T-cell (primary cell): ENCODE measurements at regions not wholly inside any gene's neighbourhood (a gene's known extent, or its start where the extent isn't known, plus 50 kb on each side); places are given as distances from the start of the nearest gene placed in this dataset.

Source experiments
- ATAC-seq, 4 experiments: fragments of 200-7000 bp in 3 of 4; fragments of 150-1000 bp in 1 of 4; cut with Tn5 transposase; replicated peaks in 1 of 4; 1 replicate in 3 of 4; 2 replicates in 1 of 4; pipeline ENCODE4 v1.10.0; 2021; ENCODE audit warnings: moderate library complexity in 3 of 4, mild to moderate bottlenecking in 2 of 4, moderate number of reproducible peaks in 1 of 4
- CTCF ChIA-PET, 2 donors: fragments of 300-600 bp; sonication (Branson Sonifier 250); formaldehyde crosslinking; loops; one replicate each; lab custom pipeline; 2022; ENCODE audit warnings: antibody characterized with exemption in 2 of 2; lab: Charles Lee
- POLR2A ChIA-PET, 2 donors: fragments of 300-600 bp; sonication (Branson Sonifier 250); formaldehyde crosslinking; loops; one replicate each; lab custom pipeline; 2022; ENCODE audit warnings: antibody characterized with exemption in 2 of 2; lab: Charles Lee
- DNase-seq, 35 experiments: peaks; one replicate each; pipeline versions ENCODE4 v3.0.0 to v3.0.0-alpha.2; 2013 to 2023
- H3K27ac ChIP-seq: one replicate; pipeline ENCODE4 v1.5.1; 2013; ENCODE audit warnings: low read length
- H3K27me3 ChIP-seq, 2 experiments: replicated peaks in 1 of 2; 1 replicate in 1 of 2; 2 replicates in 1 of 2; pipeline versions ENCODE4 v1.6.1 to v1.7.0; 2013; ENCODE audit warnings: low read length in 1 of 2, mixed read lengths in 1 of 2; ENCODE audit not compliant: control insufficient read depth in 2 of 2, insufficient read depth in 2 of 2; ENCODE audit errors: extremely low read depth in 1 of 2
- H3K36me3 ChIP-seq, 2 donors: 1 replicate in 1 of 2; 2 replicates in 1 of 2; pipeline versions ENCODE4 v1.6.1 to v1.7.0; 2013; ENCODE audit warnings: low read length in 1 of 2; ENCODE audit not compliant: control insufficient read depth in 2 of 2, insufficient read depth in 1 of 2; ENCODE audit errors: extremely low read depth in 1 of 2
- H3K4me1 ChIP-seq, 2 experiments: 1 replicate in 1 of 2; 2 replicates in 1 of 2; pipeline versions ENCODE4 v1.6.1 to v1.7.0; 2013; ENCODE audit warnings: low read length in 2 of 2, mixed read lengths in 1 of 2; ENCODE audit not compliant: insufficient read depth in 2 of 2, control insufficient read depth in 1 of 2; ENCODE audit errors: extremely low read depth in 1 of 2
- H3K4me3 ChIP-seq, 2 donors: 1 replicate in 1 of 2; 2 replicates in 1 of 2; pipeline versions ENCODE4 v1.5.1 to v1.7.0; 2013; ENCODE audit warnings: mild to moderate bottlenecking in 2 of 2, low read length in 1 of 2, moderate library complexity in 1 of 2; ENCODE audit not compliant: control insufficient read depth in 1 of 2; ENCODE audit errors: extremely low read depth in 1 of 2
- H3K9me3 ChIP-seq: 2 replicates; pipeline ENCODE4 v1.7.0; 2013
- H3K27ac Mint-ChIP-seq, 2 donors: one replicate each; pipeline ENCODE4 v1.8.0; 2020 to 2021; ENCODE audit warnings: mild to moderate bottlenecking in 2 of 2, mixed read lengths in 2 of 2
- H3K27me3 Mint-ChIP-seq, 2 donors: one replicate each; pipeline ENCODE4 v1.8.0; 2021 to 2022; ENCODE audit warnings: mixed read lengths in 2 of 2
- H3K36me3 Mint-ChIP-seq: one replicate; pipeline ENCODE4 v1.8.0; 2021; ENCODE audit warnings: mixed read lengths
- H3K4me1 Mint-ChIP-seq, 3 donors: one replicate each; pipeline ENCODE4 v1.8.0; 2020 to 2022; ENCODE audit warnings: mixed read lengths in 3 of 3, mild to moderate bottlenecking in 1 of 3
- H3K4me3 Mint-ChIP-seq, 3 donors: one replicate each; pipeline ENCODE4 v1.8.0; 2020 to 2022; ENCODE audit warnings: mild to moderate bottlenecking in 3 of 3, mixed read lengths in 3 of 3, moderate library complexity in 3 of 3
- H3K9me3 Mint-ChIP-seq, 3 donors: one replicate each; pipeline ENCODE4 v1.8.0; 2020 to 2022; ENCODE audit warnings: mixed read lengths in 3 of 3
- WGBS: methylation state at CpG from one replicate; pipeline ENCODE4 v1.1.5; 2013; ENCODE audit warnings: missing lambda C conversion rate; ENCODE audit not compliant: insufficient coverage; 5-methylcytosine and 5-hydroxymethylcytosine counted together

GRCh38 chr2:8475349-8476031 is 206.4 kb upstream of the ID2 start:
- Histone ChIP-seq H3K9me3 (no peaks in the 10 kb centered on the region), H3K27me3 (no peaks in the 10 kb centered on the region), H3K4me3 (no peak overlapping the region), H3K4me1 (peaks cover 24 to 85% of the 10 kb centered on the region in 2 experiments), H3K36me3 (no peaks in the 10 kb centered on the region), H3K27ac (peak overlapping the region; percentile 58)
- Mint-ChIP-seq H3K4me1 (peaks cover 82 to 93% (median 83%) of the 10 kb centered on the region in 3 donors), H3K27ac (peak overlapping the region; percentile 89), H3K9me3 (no peaks in the 10 kb centered on the region), H3K4me3 (peak overlapping the region in 1 of 3 donors; percentile 22), H3K36me3 (no peaks in the 10 kb centered on the region), H3K27me3 (no peaks in the 10 kb centered on the region)
- DNase-seq (peak in 1 of 35 experiments; percentile 58), ATAC-seq (no peak)
- WGBS: 61% methylated on average over 6 of the region's 13 CpGs
- POLR2A ChIA-PET: no interaction called here
- CTCF ChIA-PET: interaction anchor here in 1 of 2 donors (0.6 kb wide), 1 partner anchor 11 kb away, joined by 3 read pairs; no protein-coding TSS in a partner anchor

GRCh38 chr2:8477552-8478470 is 204.0 kb upstream of the ID2 start:
- ATAC-seq (peak; percentile 56 to 67 (median 64)), DNase-seq (peak in 8 of 35 experiments; percentile 16 to 62 (median 28))
- 9% methylated on average over 9 of the region's 16 CpGs for WGBS
- no peaks in the 10 kb centered on the region for H3K9me3 ChIP-seq
- no peaks in the 10 kb centered on the region for H3K36me3 ChIP-seq
- Mint-ChIP-seq H3K27ac (peak overlapping the region; percentile 93 to 95), H3K9me3 (no peaks in the 10 kb centered on the region), H3K4me1 (peaks cover 77 to 92% (median 82%) of the 10 kb centered on the region in 3 donors), H3K27me3 (no peaks in the 10 kb centered on the region), H3K36me3 (no peaks in the 10 kb centered on the region), H3K4me3 (peak overlapping the region; percentile 69 to 72 (median 70))
- CTCF ChIA-PET: interaction anchor here in 1 of 2 donors (0.5 to 1.2 kb wide), 3 partner anchors 38 to 950 kb away, joined by 3 to 5 read pairs (median 4); no protein-coding TSS in a partner anchor
- peak overlapping the region; percentile 90 for H3K27ac ChIP-seq
- H3K4me1 ChIP-seq: peaks cover 11 to 85% of the 10 kb centered on the region in 2 experiments
- POLR2A ChIA-PET: interaction anchor here in 1 of 2 donors (0.6 kb wide), 1 partner anchor 206 kb away, joined by 5 read pairs; no protein-coding TSS in a partner anchor
- peak overlapping the region in 1 of 2 donors; percentile 34 for H3K4me3 ChIP-seq
- H3K27me3 ChIP-seq: no peaks in the 10 kb centered on the region

GRCh38 chr2:8478471-8478793 is 203.4 kb upstream of the ID2 start:
- Histone ChIP-seq H3K36me3 (no peaks in the 10 kb centered on the region), H3K4me3 (no peak overlapping the region), H3K27me3 (no peaks in the 10 kb centered on the region), H3K4me1 (peaks cover 10 to 85% of the 10 kb centered on the region in 2 experiments), H3K9me3 (no peaks in the 10 kb centered on the region), H3K27ac (peak overlapping the region; percentile 90)
- peak overlapping the region in 2 of 3 donors; percentile 69 to 70 for H3K4me3 Mint-ChIP-seq
- H3K27me3 Mint-ChIP-seq: no peaks in the 10 kb centered on the region
- ChIA-PET CTCF (interaction anchor here in 1 of 2 donors (1.2 kb wide), 1 partner anchor 67 kb away, joined by 5 read pairs; no protein-coding TSS in a partner anchor), POLR2A (no interaction called here)
- WGBS: 82% methylated on average over 3 of the region's 4 CpGs
- H3K36me3 Mint-ChIP-seq: no peaks in the 10 kb centered on the region
- peak overlapping the region; percentile 93 to 95 for H3K27ac Mint-ChIP-seq
- DNase-seq: no peak
- ATAC-seq: no peak
- peaks cover 76 to 93% (median 84%) of the 10 kb centered on the region in 3 donors for H3K4me1 Mint-ChIP-seq
- no peaks in the 10 kb centered on the region for H3K9me3 Mint-ChIP-seq

- no peak for ATAC-seq
- Mint-ChIP-seq H3K36me3 (no peaks in the 10 kb centered on the region), H3K4me3 (no peak overlapping the region), H3K4me1 (peaks cover 72 to 85% (median 76%) of the 10 kb centered on the region in 3 donors), H3K9me3 (no peaks in the 10 kb centered on the region), H3K27me3 (no peaks in the 10 kb centered on the region), H3K27ac (peak overlapping the region in 1 of 2 donors; percentile 78)
- no peaks in the 10 kb centered on the region for H3K27me3 ChIP-seq
- CTCF ChIA-PET: no interaction called here
- no peaks in the 10 kb centered on the region for H3K36me3 ChIP-seq
- peaks cover 10 to 81% of the 10 kb centered on the region in 2 experiments for H3K4me1 ChIP-seq
- no peak for DNase-seq
- H3K27ac ChIP-seq: peak overlapping the region; percentile 16
- WGBS: 97% methylated on average over 12 of the region's 12 CpGs
- H3K4me3 ChIP-seq: no peak overlapping the region
- POLR2A ChIA-PET: no interaction called here
- no peaks in the 10 kb centered on the region for H3K9me3 ChIP-seq
These were observed 202.6 kb upstream of the ID2 start for GRCh38 chr2:8479298-8479697.

GRCh38 chr2:8480915-8481314 is 200.9 kb upstream of the ID2 start:
- Histone ChIP-seq H3K36me3 (no peaks in the 10 kb centered on the region), H3K4me3 (no peak overlapping the region), H3K27ac (peak overlapping the region; percentile 33), H3K4me1 (peaks cover 10 to 75% of the 10 kb centered on the region in 2 experiments), H3K27me3 (no peaks in the 10 kb centered on the region), H3K9me3 (no peaks in the 10 kb centered on the region)
- CTCF ChIA-PET: no interaction called here
- Mint-ChIP-seq H3K36me3 (no peaks in the 10 kb centered on the region), H3K4me1 (peaks cover 57 to 86% (median 73%) of the 10 kb centered on the region in 3 donors), H3K27ac (peak overlapping the region; percentile 32 to 68), H3K4me3 (no peak overlapping the region), H3K27me3 (no peaks in the 10 kb centered on the region), H3K9me3 (no peaks in the 10 kb centered on the region)
- no peak for ATAC-seq
- 70% methylated on average over 4 of the region's 5 CpGs for WGBS
- no peak for DNase-seq
- POLR2A ChIA-PET: no interaction called here

- ChIA-PET CTCF (interaction anchor here in 1 of 2 donors (0.7 to 1.0 kb wide), 2 partner anchors 198 to 200 kb away, joined by 3 to 8 read pairs; partner anchors contain the start of gene ID2), POLR2A (no interaction called here)
- no peaks in the 10 kb centered on the region for H3K36me3 ChIP-seq
- Mint-ChIP-seq H3K27ac (peak overlapping the region; percentile 51 to 53), H3K36me3 (no peaks in the 10 kb centered on the region), H3K4me3 (peak overlapping the region in 1 of 3 donors; percentile 13), H3K9me3 (no peaks in the 10 kb centered on the region), H3K27me3 (peaks cover 0 to 3% of the 10 kb centered on the region in 2 donors), H3K4me1 (peaks cover 57 to 86% (median 73%) of the 10 kb centered on the region in 3 donors)
- 26% methylated on average over 4 of the region's 6 CpGs for WGBS
- H3K27ac ChIP-seq: peak overlapping the region; percentile 33
- H3K4me1 ChIP-seq: peaks cover 10 to 72% of the 10 kb centered on the region in 2 experiments
- no peaks in the 10 kb centered on the region for H3K9me3 ChIP-seq
- peak in 2 of 4 experiments; percentile 36 to 61 for ATAC-seq
- DNase-seq: peak in 2 of 35 experiments; percentile 25 to 55
- no peaks in the 10 kb centered on the region for H3K27me3 ChIP-seq
- H3K4me3 ChIP-seq: no peak overlapping the region
These were observed 200.3 kb upstream of the ID2 start for GRCh38 chr2:8481463-8482009.
